ENCODE measurements at regions not wholly inside any gene's neighbourhood (a gene's known extent, or its start where the extent isn't known, plus 50 kb on each side); places are given as distances from the start of the nearest gene placed in this dataset.

GRCh38 chr4:108395786-108396185, 224.6 kb upstream of the RPL34 start:
- TF ChIP-seq, protein P1, sequence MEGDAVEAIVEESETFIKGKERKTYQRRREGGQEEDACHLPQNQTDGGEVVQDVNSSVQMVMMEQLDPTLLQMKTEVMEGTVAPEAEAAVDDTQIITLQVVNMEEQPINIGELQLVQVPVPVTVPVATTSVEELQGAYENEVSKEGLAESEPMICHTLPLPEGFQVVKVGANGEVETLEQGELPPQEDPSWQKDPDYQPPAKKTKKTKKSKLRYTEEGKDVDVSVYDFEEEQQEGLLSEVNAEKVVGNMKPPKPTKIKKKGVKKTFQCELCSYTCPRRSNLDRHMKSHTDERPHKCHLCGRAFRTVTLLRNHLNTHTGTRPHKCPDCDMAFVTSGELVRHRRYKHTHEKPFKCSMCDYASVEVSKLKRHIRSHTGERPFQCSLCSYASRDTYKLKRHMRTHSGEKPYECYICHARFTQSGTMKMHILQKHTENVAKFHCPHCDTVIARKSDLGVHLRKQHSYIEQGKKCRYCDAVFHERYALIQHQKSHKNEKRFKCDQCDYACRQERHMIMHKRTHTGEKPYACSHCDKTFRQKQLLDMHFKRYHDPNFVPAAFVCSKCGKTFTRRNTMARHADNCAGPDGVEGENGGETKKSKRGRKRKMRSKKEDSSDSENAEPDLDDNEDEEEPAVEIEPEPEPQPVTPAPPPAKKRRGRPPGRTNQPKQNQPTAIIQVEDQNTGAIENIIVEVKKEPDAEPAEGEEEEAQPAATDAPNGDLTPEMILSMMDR (tag by site-specific recombination; IDR thresholded peaks at IDR 0.05) = no peak
- TF ChIP-seq ZNF248 (tag by site-specific recombination; IDR thresholded peaks at IDR 0.05) = no peak
- no peak for TF ChIP-seq ZNF521 (tag by site-specific recombination; IDR thresholded peaks at IDR 0.05)
- TF ChIP-seq, protein P2, sequence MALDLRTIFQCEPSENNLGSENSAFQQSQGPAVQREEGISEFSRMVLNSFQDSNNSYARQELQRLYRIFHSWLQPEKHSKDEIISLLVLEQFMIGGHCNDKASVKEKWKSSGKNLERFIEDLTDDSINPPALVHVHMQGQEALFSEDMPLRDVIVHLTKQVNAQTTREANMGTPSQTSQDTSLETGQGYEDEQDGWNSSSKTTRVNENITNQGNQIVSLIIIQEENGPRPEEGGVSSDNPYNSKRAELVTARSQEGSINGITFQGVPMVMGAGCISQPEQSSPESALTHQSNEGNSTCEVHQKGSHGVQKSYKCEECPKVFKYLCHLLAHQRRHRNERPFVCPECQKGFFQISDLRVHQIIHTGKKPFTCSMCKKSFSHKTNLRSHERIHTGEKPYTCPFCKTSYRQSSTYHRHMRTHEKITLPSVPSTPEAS (tag by site-specific recombination; IDR thresholded peaks at IDR 0.05) = no peak
